ENCODE measurements at regions not wholly inside any gene's neighbourhood (a gene's known extent, or its start where the extent isn't known, plus 50 kb on each side); places are given as distances from the start of the nearest gene placed in this dataset.

DNA sequence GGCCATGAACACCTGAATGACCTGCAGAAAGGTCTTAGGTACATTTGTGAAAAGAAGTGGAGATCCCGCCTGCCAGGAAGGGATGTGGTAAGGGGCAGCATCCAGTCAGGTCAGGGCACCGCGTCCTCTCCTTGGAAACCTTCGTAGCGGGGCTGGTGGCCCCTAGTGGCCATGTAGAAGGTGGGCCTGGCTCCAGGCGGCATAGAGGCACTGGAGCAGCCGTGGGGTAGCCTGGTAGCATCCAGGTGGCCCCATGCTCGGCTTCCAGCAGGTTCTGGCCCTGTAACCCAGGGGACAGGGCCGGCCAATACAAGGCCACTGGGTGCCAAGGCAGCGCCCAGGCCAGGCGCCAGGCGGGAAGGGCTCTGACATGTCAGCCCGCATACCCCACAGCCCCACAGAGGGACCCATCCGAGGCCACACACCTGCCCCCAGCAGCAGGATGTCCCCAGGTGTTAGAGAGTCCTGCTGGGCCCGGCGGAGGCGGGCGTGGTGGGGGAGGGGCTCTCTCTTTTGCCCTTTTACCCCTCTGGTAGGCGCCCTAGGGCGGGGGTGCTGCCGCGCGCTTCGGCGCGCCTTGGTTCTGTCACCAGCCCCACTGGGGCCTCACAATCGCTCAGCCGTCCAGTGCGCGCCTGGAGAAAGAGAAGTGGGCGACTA is 58.3 kb upstream of the SPATA31E1 start:
- TF ChIP-seq CTCF (conservative IDR thresholded peaks at IDR 0.05; ENCODE audit: low read depth, low read length) (no peak), EZH2 (IDR thresholded peaks at IDR 0.05; ENCODE audit: borderline replicate concordance, low read depth, low read length, poor library complexity, severe bottlenecking) (no peak)
